ENCODE measurements at regions not wholly inside any gene's neighbourhood (a gene's known extent, or its start where the extent isn't known, plus 50 kb on each side); places are given as distances from the start of the nearest gene placed in this dataset.
A peak's percentile ranks its signal among the peaks of the same experiment; 100 is the strongest.

DNA sequence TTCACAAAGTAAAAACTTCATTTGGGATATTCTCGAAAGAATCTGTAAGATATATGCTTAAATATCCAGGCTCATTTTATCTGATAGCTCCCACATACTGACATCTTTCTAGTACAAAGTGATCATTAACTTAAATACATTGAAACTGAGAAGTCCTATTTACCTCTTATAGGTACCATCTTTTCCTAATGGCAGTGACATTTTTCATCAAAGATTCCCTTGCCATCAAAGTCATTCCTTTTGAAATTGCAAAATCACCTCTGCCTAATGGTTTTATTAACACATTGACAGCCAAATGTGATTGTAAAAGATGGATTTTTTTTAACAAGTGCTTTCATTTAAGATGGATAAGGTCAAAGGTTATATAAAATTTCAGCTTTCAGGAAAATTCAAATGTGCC lies 346.6 kb downstream of the MFSD1 start:
- Histone ChIP-seq H3K9me3 (ENCODE audit: low read depth) (no peaks in the 10 kb centered on the region), H3K27me3 (peaks cover 78% of the 10 kb centered on the region), H3K36me3 (no peaks in the 10 kb centered on the region), H3K4me3 (no peak overlapping the region), H3F3A (ENCODE audit: low read depth) (peaks cover 15% of the 10 kb centered on the region), H3K4me2 (no peak overlapping the region), H3K4me1 (peaks cover 14% of the 10 kb centered on the region), H3K79me2 (ENCODE audit: low read depth) (no peaks in the 10 kb centered on the region), H4K20me1 (ENCODE audit: low read depth) (peaks cover 13% of the 10 kb centered on the region), H3K9ac (no peak overlapping the region), H2AFZ (replicated peaks) (no peak overlapping the region), H3K27ac (no peak overlapping the region)
- H3K27me3 Mint-ChIP-seq (ENCODE audit: insufficient read depth, low read depth): peaks cover 4% of the 10 kb centered on the region
- peaks cover 25% of the 10 kb centered on the region for H3K4me1 Mint-ChIP-seq
- TF ChIP-seq EZH2 (IDR thresholded peaks at IDR 0.05): no peak
- TF ChIP-seq EZH2phosphoT487 (IDR thresholded peaks at IDR 0.05): no peak
- TF ChIP-seq, protein P1, sequence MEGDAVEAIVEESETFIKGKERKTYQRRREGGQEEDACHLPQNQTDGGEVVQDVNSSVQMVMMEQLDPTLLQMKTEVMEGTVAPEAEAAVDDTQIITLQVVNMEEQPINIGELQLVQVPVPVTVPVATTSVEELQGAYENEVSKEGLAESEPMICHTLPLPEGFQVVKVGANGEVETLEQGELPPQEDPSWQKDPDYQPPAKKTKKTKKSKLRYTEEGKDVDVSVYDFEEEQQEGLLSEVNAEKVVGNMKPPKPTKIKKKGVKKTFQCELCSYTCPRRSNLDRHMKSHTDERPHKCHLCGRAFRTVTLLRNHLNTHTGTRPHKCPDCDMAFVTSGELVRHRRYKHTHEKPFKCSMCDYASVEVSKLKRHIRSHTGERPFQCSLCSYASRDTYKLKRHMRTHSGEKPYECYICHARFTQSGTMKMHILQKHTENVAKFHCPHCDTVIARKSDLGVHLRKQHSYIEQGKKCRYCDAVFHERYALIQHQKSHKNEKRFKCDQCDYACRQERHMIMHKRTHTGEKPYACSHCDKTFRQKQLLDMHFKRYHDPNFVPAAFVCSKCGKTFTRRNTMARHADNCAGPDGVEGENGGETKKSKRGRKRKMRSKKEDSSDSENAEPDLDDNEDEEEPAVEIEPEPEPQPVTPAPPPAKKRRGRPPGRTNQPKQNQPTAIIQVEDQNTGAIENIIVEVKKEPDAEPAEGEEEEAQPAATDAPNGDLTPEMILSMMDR (IDR thresholded peaks at IDR 0.05): no peak
- DNase-seq (ENCODE audit: low spot score): no peak
- H3K27ac Mint-ChIP-seq: no peak overlapping the region
- no peak overlapping the region for H3K4me3 Mint-ChIP-seq
- no peaks in the 10 kb centered on the region for H3K9me3 Mint-ChIP-seq
- H3K36me3 Mint-ChIP-seq: no peaks in the 10 kb centered on the region

DNA sequence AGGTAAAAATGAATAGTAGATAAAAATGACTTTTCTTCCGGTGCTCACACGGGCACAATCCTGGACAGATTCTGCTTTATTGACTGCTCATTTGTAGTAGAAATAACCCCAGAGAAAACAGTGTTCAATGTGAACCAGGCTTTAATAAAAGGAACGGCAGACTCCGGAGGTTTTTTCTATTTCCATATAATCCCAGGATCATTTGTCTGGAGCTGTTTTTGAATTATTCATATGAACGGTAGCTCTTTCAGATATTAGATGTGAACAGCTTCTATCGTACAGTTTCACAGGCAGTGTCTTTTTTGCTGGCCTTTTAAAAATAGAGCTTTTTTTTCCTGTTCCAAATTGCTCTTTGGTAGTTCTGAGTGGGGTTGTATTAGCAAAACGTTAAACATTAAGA lies 347.3 kb downstream of the MFSD1 start:
- Mint-ChIP-seq H3K27ac (no peak overlapping the region), H3K4me1 (peaks cover 25% of the 10 kb centered on the region), H3K4me3 (no peak overlapping the region), H3K36me3 (no peaks in the 10 kb centered on the region), H3K27me3 (ENCODE audit: insufficient read depth, low read depth) (peaks cover 4% of the 10 kb centered on the region), H3K9me3 (no peaks in the 10 kb centered on the region)
- Histone ChIP-seq H3K27ac (no peak overlapping the region), H3F3A (ENCODE audit: low read depth) (peaks cover 15% of the 10 kb centered on the region), H3K9me3 (ENCODE audit: low read depth) (no peaks in the 10 kb centered on the region), H3K4me2 (peak overlapping the region; percentile 16), H3K4me3 (no peak overlapping the region), H4K20me1 (ENCODE audit: low read depth) (peaks cover 13% of the 10 kb centered on the region), H3K27me3 (peaks cover 71% of the 10 kb centered on the region), H2AFZ (replicated peaks) (no peak overlapping the region), H3K79me2 (ENCODE audit: low read depth) (no peaks in the 10 kb centered on the region), H3K4me1 (peaks cover 14% of the 10 kb centered on the region), H3K36me3 (no peaks in the 10 kb centered on the region), H3K9ac (no peak overlapping the region)
- DNase-seq (ENCODE audit: low spot score): no peak
- TF ChIP-seq EZH2 (IDR thresholded peaks at IDR 0.05): peak; percentile 20
- no peak for TF ChIP-seq EZH2phosphoT487 (IDR thresholded peaks at IDR 0.05)
- TF ChIP-seq, protein P1 (IDR thresholded peaks at IDR 0.05): no peak

DNA sequence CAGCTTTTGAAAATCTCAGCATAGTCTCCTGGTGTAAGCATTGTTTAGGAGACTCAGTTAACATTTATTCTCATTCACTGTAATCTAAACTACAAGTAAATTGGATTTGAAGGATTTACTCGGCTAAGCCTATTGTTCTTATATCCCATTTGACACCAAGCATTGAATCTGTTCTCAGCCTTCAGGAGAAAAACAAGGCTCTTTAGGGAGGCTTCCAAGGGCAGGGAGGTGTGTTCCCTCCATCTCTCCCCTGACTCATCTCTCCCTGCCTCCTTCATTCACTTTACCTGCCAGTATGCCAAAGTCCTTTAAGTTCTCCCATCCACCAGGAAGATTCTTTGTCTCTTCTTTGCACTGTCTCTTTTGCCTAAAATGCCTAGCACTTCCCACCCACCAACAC lies 347.8 kb downstream of the MFSD1 start:
- no peak for TF ChIP-seq EZH2 (IDR thresholded peaks at IDR 0.05)
- TF ChIP-seq, protein P1 (IDR thresholded peaks at IDR 0.05): no peak
- TF ChIP-seq EZH2phosphoT487 (IDR thresholded peaks at IDR 0.05): peak; percentile 97
- peak; percentile 78 for DNase-seq (ENCODE audit: low spot score)
- Mint-ChIP-seq H3K4me1 (peaks cover 23% of the 10 kb centered on the region), H3K27ac (no peak overlapping the region), H3K9me3 (no peaks in the 10 kb centered on the region), H3K27me3 (ENCODE audit: insufficient read depth, low read depth) (peaks cover 4% of the 10 kb centered on the region), H3K4me3 (no peak overlapping the region), H3K36me3 (no peaks in the 10 kb centered on the region)
- peaks cover 69% of the 10 kb centered on the region for H3K27me3 ChIP-seq
- peaks cover 15% of the 10 kb centered on the region for H3F3A ChIP-seq (ENCODE audit: low read depth)
- no peak overlapping the region for H3K4me3 ChIP-seq
- no peaks in the 10 kb centered on the region for H3K9me3 ChIP-seq (ENCODE audit: low read depth)
- H3K4me2 ChIP-seq: peak overlapping the region; percentile 40
- no peak overlapping the region for H3K27ac ChIP-seq
- H2AFZ ChIP-seq (replicated peaks): no peak overlapping the region
- peaks cover 13% of the 10 kb centered on the region for H4K20me1 ChIP-seq (ENCODE audit: low read depth)
- no peaks in the 10 kb centered on the region for H3K36me3 ChIP-seq
- H3K9ac ChIP-seq: no peak overlapping the region
- peaks cover 14% of the 10 kb centered on the region for H3K4me1 ChIP-seq
- H3K79me2 ChIP-seq (ENCODE audit: low read depth): no peaks in the 10 kb centered on the region
